ENCODE measurements at regions not wholly inside any gene's neighbourhood (a gene's known extent, or its start where the extent isn't known, plus 50 kb on each side); places are given as distances from the start of the nearest gene placed in this dataset.

DNA sequence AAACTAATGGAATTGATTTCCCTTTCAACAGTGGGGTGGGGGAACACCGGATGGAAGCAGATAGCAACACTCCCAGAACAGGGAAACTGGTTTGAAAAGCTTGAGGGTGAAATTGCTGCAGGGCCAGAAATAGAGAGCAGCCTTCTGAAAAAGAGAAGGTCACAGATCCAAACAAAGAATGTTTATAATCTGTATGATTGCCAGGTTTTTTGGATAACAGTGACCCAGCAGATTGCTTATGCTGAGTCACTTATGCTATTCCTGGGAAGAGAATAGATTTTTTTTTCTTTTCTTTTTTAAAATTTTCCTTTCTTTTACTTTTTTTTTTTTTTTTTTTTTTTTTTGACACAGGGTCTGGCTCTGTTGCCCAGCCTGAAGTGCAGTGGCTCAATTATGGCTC lies 641.3 kb downstream of the KCNJ2 start:
- H3K9me3 ChIP-seq = no peaks in the 10 kb centered on the region
- no peaks in the 10 kb centered on the region for H3K4me1 ChIP-seq
- no peak for DNase-seq (ENCODE audit: low spot score in 2 of 2)
- no peaks in the 10 kb centered on the region for H3K27me3 ChIP-seq
- no peak overlapping the region for H3K4me3 ChIP-seq
- TF ChIP-seq, protein P1, sequence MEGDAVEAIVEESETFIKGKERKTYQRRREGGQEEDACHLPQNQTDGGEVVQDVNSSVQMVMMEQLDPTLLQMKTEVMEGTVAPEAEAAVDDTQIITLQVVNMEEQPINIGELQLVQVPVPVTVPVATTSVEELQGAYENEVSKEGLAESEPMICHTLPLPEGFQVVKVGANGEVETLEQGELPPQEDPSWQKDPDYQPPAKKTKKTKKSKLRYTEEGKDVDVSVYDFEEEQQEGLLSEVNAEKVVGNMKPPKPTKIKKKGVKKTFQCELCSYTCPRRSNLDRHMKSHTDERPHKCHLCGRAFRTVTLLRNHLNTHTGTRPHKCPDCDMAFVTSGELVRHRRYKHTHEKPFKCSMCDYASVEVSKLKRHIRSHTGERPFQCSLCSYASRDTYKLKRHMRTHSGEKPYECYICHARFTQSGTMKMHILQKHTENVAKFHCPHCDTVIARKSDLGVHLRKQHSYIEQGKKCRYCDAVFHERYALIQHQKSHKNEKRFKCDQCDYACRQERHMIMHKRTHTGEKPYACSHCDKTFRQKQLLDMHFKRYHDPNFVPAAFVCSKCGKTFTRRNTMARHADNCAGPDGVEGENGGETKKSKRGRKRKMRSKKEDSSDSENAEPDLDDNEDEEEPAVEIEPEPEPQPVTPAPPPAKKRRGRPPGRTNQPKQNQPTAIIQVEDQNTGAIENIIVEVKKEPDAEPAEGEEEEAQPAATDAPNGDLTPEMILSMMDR (IDR thresholded peaks at IDR 0.05) = no peak
- intact Hi-C loops (cut with DNase I) = no loop called here
- no peak overlapping the region for H3K27ac ChIP-seq
- no peaks in the 10 kb centered on the region for H3K36me3 ChIP-seq

DNA sequence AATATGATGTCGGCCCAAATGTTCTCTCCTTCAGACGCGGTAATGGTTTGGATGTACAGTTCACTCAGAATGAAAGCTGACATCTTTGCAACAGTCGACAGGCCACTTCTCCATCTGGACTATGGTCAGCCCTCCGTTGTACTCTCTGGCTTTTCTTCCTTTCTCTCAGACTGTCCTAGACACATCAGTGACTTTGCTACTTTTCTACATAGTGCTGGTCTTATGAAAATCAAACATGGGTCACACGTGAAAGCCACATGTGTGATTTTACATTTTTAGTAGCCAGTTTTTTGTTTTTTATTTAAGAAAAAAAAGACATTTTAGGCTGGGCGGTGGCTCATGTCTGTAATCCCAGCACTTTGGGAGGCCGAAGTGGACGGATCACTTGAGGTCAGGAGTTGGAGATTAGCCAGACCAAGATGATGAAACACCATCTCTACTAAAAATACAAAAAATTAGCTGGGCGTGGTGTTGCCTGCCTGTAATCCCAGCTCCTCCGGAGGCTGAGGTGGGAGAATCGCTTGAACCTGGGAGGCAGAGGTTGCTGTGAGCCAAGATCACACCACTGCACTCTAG lies 644.1 kb downstream of the KCNJ2 start:
- no peaks in the 10 kb centered on the region for H3K27me3 ChIP-seq
- no peak overlapping the region for H3K27ac ChIP-seq
- H3K4me1 ChIP-seq = no peaks in the 10 kb centered on the region
- no peaks in the 10 kb centered on the region for H3K36me3 ChIP-seq
- DNase-seq (ENCODE audit: low spot score in 2 of 2) = no peak
- no peaks in the 10 kb centered on the region for H3K9me3 ChIP-seq
- TF ChIP-seq, protein P1 (IDR thresholded peaks at IDR 0.05) = no peak
- H3K4me3 ChIP-seq = no peak overlapping the region
- intact Hi-C loops (cut with DNase I) = no loop called here

DNA sequence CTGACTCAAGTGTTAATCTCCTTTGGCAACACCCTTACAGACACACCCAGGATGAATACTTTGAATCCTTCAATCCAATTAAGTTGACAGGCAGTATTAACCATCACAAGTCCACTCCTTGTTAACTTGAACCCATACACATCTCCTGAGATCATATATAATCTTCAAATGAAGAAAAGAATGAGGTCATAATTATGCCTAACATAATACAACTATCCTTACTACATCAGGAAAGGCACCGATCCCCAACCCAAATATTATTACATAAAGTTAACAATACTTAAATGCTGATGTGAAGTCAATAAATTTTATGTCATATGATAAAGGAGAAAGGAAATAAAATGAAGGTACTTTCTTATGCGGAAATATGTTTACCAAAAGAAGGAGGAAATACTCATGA lies 649.9 kb downstream of the KCNJ2 start:
- DNase-seq (ENCODE audit: low spot score in 2 of 2) = no peak
- Histone ChIP-seq H3K4me3 (no peak overlapping the region), H3K27me3 (no peaks in the 10 kb centered on the region), H3K9me3 (no peaks in the 10 kb centered on the region), H3K27ac (no peak overlapping the region), H3K36me3 (no peaks in the 10 kb centered on the region), H3K4me1 (no peaks in the 10 kb centered on the region)
- TF ChIP-seq, protein P1 (IDR thresholded peaks at IDR 0.05) = no peak
- intact Hi-C loops (cut with DNase I) = no loop called here

DNA sequence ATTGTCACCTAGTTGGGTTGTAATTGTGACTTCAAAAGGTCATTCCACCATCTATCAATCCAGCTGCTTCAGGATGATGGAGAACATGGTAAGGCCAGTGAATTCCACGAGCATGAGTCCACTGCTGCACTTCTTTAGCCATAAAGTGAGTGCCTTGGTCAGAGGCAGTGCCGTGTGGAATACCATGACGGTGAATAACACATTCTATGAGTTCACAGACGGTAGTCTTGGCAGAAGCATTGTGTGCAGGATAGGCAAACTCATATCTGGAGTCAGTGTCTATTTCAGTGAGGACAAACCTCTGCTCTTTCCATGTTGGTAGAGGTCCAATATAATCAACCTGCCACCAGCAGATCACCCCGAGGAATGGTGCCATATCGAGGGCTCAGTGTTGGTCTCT lies 650.9 kb downstream of the KCNJ2 start:
- H3K9me3 ChIP-seq = no peaks in the 10 kb centered on the region
- TF ChIP-seq, protein P1 (IDR thresholded peaks at IDR 0.05) = no peak
- H3K27me3 ChIP-seq = no peaks in the 10 kb centered on the region
- no peaks in the 10 kb centered on the region for H3K36me3 ChIP-seq
- H3K4me3 ChIP-seq = no peak overlapping the region
- intact Hi-C loops (cut with DNase I) = no loop called here
- DNase-seq (ENCODE audit: low spot score in 2 of 2) = no peak
- no peak overlapping the region for H3K27ac ChIP-seq
- H3K4me1 ChIP-seq = no peaks in the 10 kb centered on the region

DNA sequence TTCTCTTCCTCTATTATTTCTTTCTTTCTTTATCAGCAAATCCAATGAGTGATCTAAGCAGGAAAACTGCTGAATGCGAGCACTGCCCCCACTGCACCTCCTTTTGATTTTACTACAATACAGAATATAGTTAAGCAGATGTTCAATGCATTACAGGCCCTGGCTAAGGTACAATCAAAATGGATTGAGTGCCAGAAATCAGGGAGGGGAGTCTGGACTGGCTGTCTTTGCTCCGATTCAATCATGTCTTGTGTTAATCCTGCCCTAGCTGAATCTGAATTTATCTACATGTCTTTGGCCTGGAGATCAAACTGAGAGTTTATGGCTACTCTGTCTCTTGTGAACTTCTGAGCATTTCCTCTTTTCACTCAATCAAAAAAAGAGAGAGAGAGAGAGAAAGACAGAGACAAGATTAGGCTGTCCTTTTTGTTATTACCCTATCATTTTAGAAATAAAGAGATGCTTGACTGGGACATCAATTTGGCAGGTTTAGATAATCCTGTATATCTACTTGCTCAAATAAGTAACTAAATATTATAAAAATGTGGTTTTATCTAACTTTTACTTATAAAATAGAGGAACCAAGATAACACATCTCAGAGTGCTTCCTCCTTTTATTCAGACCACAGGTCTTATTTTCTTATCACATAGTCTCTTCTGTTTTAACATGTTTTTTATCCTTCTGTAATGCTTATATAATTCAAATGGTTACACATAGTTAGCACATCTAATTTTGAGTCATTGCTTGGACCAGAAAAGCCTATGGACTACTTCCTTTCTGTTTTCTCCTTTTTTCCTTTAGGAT lies 656.2 kb downstream of the KCNJ2 start:
- H3K27me3 ChIP-seq = no peaks in the 10 kb centered on the region
- intact Hi-C loops (cut with DNase I) = no loop called here

More for the DNA sequence above, 656.2 kb downstream of the KCNJ2 start:
- Histone ChIP-seq H3K9me3 (no peaks in the 10 kb centered on the region), H3K27ac (no peak overlapping the region), H3K4me3 (no peak overlapping the region), H3K4me1 (no peaks in the 10 kb centered on the region), H3K36me3 (no peaks in the 10 kb centered on the region)
- DNase-seq (ENCODE audit: low spot score in 2 of 2) = no peak
- TF ChIP-seq, protein P1 (IDR thresholded peaks at IDR 0.05) = no peak
